NCI-H2029 treated with DMSO at 0.1 percent for 48 hours (cell line): ENCODE measurements at regions not wholly inside any gene's neighbourhood (a gene's known extent, or its start where the extent isn't known, plus 50 kb on each side); places are given as distances from the start of the nearest gene placed in this dataset.
"Not testable (repeated sequence)": the region's sequence is repeated elsewhere in the genome, so short reads cannot be mapped to it uniquely, and the experiment has no call there.

ENCODE experiments used
- DNase-seq: peaks from one replicate; lab custom pipeline; 2025; lab: John Stamatoyannopoulos, UW

GRCh38 chr4:131721883-131722282 lies 1427.2 kb upstream of the PCDH10 start:
- DNase-seq = no peak

- DNase-seq = not testable (repeated sequence)
Observed at GRCh38 chr4:131723069-131723468, 1426.0 kb upstream of the PCDH10 start.

DNA sequence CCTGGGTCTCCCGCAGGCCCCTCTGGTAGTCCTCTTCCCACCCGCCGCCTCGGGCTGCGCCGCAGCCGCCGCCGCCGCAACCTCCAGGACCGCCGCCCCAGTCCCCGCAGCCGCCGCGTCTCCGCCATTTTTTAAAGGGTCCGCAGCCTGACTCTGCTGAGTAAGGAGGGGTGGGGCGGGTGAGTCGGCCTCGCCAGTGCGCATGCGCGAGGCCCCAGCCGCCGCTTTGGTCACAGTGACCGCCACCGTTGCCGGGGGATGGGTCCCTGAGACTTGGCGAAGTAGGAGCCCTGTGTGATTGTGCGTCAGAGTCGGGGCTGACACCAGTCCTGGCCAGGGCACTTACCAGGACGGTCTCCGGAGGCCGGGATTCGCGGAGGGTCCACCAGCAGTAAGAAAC lies 1424.2 kb upstream of the PCDH10 start:
- not testable (repeated sequence) for DNase-seq

DNA sequence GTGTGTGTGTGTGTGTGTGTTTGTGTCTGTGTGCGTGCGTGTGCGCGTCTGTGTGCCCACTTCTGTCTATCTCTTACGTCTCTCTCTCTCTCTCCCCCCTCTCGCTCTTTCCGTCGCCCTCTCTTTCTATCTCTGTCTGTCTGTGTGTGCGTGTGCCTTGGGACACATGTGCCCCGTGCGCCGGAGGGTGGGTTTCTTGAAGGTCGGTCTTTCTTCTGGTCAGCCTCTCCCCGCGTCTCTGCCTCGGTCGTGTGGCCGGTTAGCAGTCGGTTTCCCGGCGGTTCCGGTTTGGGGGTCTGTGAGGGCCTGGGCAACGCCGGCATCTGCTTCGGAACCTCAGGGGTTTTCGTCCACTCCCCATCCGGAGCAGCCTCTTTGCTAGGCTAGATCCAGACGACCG lies 1423.6 kb upstream of the PCDH10 start:
- not testable (repeated sequence) for DNase-seq

- not testable (repeated sequence) for DNase-seq
Observed at GRCh38 chr4:131726940-131727339, 1422.2 kb upstream of the PCDH10 start.

- DNase-seq = not testable (repeated sequence)
Observed at GRCh38 chr4:131727418-131727817, 1421.7 kb upstream of the PCDH10 start.

DNA sequence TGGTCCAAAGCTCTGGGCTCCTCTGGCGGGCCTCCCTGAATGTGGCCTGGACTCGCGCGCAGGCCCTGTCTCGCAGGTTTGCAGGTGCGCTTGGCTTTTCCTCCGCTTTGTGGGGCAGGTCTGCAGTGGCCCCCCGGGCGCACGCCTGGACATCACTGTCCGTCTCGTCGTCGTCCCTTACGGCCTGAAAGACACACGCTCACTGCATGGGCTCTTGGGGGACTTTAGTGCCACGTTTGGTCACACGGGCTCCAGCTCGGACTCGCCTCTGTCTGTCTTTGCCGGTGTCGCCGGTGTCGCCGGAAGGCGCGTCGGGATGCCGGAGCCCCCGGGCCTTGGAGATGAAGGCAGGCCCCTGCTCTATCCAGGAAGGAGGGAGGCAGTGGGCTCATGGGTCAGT lies 1419.9 kb upstream of the PCDH10 start:
- DNase-seq = not testable (repeated sequence)

DNA sequence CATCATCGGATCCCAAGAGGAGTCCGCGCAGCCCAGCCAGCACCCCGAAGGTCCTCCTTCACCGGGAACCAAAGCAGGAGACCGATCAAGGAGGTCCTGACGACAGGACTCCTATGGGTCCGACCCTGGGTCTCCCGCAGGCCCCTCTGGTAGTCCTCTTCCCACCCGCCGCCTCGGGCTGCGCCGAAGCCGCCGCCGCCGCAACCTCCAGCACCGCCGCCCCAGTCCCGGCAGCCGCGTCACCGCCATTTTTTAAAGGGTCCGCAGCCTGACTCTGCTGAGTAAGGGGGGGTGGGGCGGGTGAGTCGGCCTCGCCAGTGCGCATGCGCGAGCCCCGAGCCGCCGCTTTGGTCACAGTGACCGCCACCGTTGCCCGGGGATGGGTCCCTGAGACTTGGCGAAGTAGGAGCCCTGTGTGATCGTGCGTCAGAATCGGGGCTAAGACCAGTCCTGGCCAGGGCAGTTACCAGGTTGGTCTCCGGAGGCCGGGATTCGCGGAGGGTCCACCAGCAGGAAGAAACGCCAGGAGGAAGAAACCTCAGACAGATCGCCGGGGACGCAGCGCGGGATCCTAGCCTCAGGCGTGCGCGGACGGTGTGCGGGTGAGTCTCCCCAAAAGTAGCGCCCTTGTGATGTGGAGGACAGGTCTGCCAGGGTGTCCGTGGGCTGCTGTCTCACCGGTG lies 1419.2 kb upstream of the PCDH10 start:
- DNase-seq = not testable (repeated sequence)

DNA sequence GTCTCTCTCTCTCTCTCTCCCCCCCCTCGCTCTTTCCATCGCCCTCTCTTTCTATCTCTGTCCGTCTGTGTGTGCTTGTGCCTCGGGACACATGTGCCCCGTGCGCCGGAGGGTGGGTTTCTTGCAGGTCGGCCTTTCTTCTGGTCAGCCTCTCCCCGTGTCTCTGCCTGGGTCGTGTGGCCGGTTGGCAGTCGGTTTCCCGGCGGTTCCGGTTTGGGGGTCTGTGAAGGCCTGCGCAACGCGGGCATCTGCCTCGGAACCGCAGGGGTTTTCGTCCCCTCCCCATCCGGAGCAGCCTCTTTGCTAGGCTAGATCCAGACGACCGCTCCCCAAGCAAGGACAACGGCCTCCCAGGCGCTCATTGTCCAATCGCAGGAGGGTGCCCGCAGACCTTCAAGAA lies 1418.5 kb upstream of the PCDH10 start:
- DNase-seq = not testable (repeated sequence)

- DNase-seq = not testable (repeated sequence)
Observed at GRCh38 chr4:131732034-131732630, 1417.0 kb upstream of the PCDH10 start.

GRCh38 chr4:131734321-131734720 lies 1414.8 kb upstream of the PCDH10 start:
- not testable (repeated sequence) for DNase-seq

- DNase-seq = not testable (repeated sequence)
Observed at GRCh38 chr4:131734851-131735385, 1414.2 kb upstream of the PCDH10 start.

DNA sequence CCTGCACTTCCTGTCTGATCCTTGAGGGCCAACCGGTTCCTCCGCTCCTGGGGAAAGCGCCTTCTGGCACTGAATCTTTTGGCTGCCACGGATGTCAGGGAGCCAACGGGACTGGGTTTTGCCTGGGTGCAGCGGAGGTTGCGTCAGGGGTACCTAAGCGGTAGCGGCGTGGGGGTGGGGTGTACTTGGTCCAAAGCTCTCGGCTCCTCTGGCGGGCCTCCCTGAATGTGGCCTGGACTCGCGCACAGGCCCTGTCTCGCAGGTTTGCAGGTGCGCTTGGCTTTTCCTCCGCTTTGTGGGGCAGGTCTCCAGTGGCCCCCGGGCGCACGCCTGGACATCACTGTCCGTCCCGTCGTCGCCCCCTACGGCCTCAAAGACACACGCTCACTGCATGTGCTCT lies 1410.1 kb upstream of the PCDH10 start:
- DNase-seq = not testable (repeated sequence)

- DNase-seq = not testable (repeated sequence)
Observed at GRCh38 chr4:131741836-131742235, 1407.3 kb upstream of the PCDH10 start.

GRCh38 chr4:131742536-131743205 lies 1406.4 kb upstream of the PCDH10 start:
- DNase-seq = not testable (repeated sequence)

- DNase-seq = not testable (repeated sequence)
Observed at GRCh38 chr4:131743348-131743747, 1405.7 kb upstream of the PCDH10 start.

DNA sequence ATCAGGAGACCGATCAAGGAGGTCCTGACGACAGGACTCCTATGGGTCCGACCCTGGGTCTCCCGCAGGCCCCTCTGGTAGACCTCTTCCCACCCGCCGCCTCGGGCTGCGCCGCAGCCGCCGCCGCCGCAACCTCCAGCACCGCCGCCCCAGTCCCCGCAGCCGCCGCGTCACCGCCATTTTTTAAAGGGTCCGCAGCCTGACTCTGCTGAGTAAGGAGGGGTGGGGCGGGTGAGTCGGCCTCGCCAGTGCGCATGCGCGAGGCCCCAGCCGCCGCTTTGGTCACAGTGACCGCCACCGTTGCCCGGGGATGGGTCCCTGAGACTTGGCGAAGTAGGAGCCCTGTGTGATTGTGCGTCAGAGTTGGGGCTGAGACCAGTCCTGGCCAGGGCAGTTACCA lies 1401.9 kb upstream of the PCDH10 start:
- not testable (repeated sequence) for DNase-seq

DNA sequence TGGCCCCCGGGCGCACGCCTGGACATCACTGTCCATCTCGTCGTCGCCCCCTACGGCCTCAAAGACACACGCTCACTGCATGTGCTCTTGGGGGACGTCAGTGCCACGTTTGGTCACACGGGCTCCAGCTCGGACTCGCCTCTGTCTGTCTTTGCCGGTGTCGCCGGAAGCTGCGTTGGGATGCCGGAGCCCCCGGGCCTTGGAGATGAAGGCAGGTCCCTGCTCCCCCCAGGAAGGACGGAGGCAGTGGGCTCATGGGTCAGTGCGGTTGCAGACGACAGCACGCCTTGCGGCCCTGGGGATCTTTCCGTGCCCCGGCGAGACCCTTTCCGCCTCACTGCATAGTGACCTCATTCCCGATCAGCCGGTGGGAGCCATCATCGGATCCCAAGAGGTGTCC lies 1399.9 kb upstream of the PCDH10 start:
- not testable (repeated sequence) for DNase-seq

GRCh38 chr4:131750006-131750405 lies 1399.1 kb upstream of the PCDH10 start:
- DNase-seq = not testable (repeated sequence)

DNA sequence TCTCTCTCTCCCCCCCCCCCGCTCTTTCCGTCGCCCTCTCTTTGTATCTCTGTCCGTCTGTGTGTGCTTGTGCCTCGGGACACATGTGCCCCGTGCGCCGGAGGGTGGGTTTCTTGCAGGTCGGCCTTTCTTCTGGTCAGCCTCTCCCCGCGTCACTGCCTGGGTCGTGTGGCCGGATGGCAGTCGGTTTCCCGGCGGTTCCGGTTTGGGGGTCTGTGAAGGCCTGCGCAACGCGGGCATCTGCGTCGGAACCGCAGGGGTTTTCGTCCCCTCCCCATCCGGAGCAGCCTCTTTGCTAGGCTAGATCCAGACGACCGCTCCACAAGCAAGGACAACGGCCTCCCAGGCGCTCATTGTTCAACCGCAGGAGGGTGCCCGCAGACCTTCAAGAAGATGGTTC lies 1398.6 kb upstream of the PCDH10 start:
- not testable (repeated sequence) for DNase-seq

DNA sequence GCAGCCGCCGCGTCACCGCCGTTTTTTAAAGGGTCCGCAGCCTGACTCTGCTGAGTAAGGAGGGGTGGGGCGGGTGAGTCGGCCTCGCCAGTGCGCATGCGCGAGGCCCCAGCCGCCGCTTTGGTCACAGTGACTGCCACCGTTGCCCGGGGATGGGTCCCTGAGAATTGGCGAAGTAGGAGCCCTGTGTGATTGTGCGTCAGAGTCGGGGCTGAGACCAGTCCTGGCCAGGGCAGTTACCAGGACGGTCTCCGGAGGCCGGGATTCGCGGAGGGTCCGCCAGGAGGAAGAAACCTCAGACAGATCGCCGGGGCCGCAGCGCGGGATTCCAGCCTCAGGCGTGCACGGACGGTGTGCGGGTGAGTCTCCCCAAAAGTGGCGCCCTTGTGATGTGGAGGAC lies 1386.9 kb upstream of the PCDH10 start:
- not testable (repeated sequence) for DNase-seq

DNA sequence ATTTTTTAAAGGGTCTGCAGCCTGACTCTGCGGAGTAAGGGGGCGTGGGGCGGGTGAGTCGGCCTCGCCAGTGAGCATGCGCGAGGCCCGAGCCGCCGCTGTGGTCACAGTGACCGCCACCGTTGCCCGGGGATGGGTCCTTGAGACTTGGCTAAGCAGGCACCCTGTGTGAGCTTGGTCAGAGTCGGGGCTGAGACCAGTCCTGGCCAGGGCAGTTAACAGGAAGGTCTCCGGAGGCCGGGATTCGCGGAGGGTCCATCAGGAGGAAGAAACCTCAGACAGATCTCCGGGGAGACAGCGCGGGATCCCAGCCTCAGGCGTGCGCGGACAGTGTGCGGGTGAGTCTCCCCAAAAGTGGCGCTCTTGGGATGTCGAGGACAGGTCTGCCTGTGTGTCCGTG lies 1384.4 kb upstream of the PCDH10 start:
- DNase-seq = no peak

DNA sequence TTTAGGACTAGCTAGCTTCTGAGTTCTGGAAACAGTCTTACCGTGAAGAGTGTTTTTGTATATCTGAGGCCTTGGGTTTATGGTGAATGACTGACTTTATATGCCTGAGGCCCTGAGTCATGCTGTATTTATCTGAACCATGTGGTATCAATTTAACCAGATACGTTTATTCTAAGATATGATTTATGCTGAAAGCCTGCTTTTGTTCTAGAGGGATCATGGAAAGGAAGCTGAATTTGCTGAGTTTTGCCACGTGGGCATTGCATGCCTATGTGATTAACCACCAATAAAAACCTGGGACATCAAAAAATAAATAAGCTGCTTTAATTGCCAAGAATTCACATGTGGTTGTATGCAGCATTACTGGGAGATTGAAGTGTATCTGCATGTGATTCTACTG lies 1374.7 kb upstream of the PCDH10 start:
- not testable (repeated sequence) for DNase-seq
